GF-D8 (cell line): ENCODE measurements at regions not wholly inside any gene's neighbourhood (a gene's known extent, or its start where the extent isn't known, plus 50 kb on each side); places are given as distances from the start of the nearest gene placed in this dataset.
"Not testable (repeated sequence)": the region's sequence is repeated elsewhere in the genome, so short reads cannot be mapped to it uniquely, and the experiment has no call there.

Source experiments
- DNase-seq: peaks from one replicate; lab custom pipeline; 2025; lab: John Stamatoyannopoulos, UW

- no peak for DNase-seq
These were observed 115.2 kb upstream of the RAB18 start for GRCh38 chr10:27388761-27389399.

GRCh38 chr10:27383595-27384542 is 120.2 kb upstream of the RAB18 start:
- no peak for DNase-seq

- no peak for DNase-seq
These were observed 121.9 kb upstream of the RAB18 start for GRCh38 chr10:27382176-27382575.

- DNase-seq = no peak
These were observed 123.2 kb upstream of the RAB18 start for GRCh38 chr10:27380929-27381358.

- DNase-seq = not testable (repeated sequence)
These were observed 125.1 kb upstream of the RAB18 start for GRCh38 chr10:27379041-27379440.

- no peak for DNase-seq
These were observed 130.4 kb upstream of the RAB18 start for GRCh38 chr10:27373566-27374160.

GRCh38 chr10:27372095-27372494 is 131.5 kb upstream of the ACBD5 start:
- DNase-seq = no peak

- not testable (repeated sequence) for DNase-seq
These were observed 130.8 kb upstream of the ACBD5 start for GRCh38 chr10:27371375-27371774.

- no peak for DNase-seq
These were observed 129.3 kb upstream of the ACBD5 start for GRCh38 chr10:27369880-27370279.

- no peak for DNase-seq
These were observed 128.1 kb upstream of the ACBD5 start for GRCh38 chr10:27368706-27369105.

GRCh38 chr10:27366769-27367168 is 126.2 kb upstream of the ACBD5 start:
- no peak for DNase-seq

GRCh38 chr10:27364028-27364427 is 123.4 kb upstream of the ACBD5 start:
- no peak for DNase-seq

GRCh38 chr10:27360581-27361172 is 120.1 kb upstream of the ACBD5 start:
- DNase-seq = peak; percentile 46

- DNase-seq = no peak
These were observed 119.3 kb upstream of the ACBD5 start for GRCh38 chr10:27359792-27360355.

GRCh38 chr10:27356738-27357137 is 116.1 kb upstream of the ACBD5 start:
- no peak for DNase-seq

- no peak for DNase-seq
These were observed 115.4 kb upstream of the ACBD5 start for GRCh38 chr10:27355918-27356573.

- DNase-seq = peak; percentile 51
These were observed 114.2 kb upstream of the ACBD5 start for GRCh38 chr10:27354643-27355270.

GRCh38 chr10:27354100-27354499 is 113.5 kb upstream of the ACBD5 start:
- DNase-seq = not testable (repeated sequence)

GRCh38 chr10:27349987-27350386 is 109.4 kb upstream of the ACBD5 start:
- DNase-seq = no peak

GRCh38 chr10:27347827-27348207 is 107.2 kb upstream of the ACBD5 start:
- not testable (repeated sequence) for DNase-seq

- DNase-seq = no peak
These were observed 104.9 kb upstream of the ACBD5 start for GRCh38 chr10:27345455-27345920.
